HUDEP-2 (cell line): ENCODE measurements at regions not wholly inside any gene's neighbourhood (a gene's known extent, or its start where the extent isn't known, plus 50 kb on each side); places are given as distances from the start of the nearest gene placed in this dataset.

Source experiments
- DNase-seq, 76 experiments: peaks; one replicate each; lab custom pipeline; 2025; ENCODE audit not compliant: unreplicated experiment in 76 of 76; lab: John Stamatoyannopoulos, UW

GRCh38 chr20:17012546-17013226, 214.2 kb upstream of the PCSK2 start:
- no peak for DNase-seq

GRCh38 chr20:17014217-17014616, 212.6 kb upstream of the PCSK2 start:
- no peak for DNase-seq

- DNase-seq = no peak
Observed at GRCh38 chr20:17014756-17015366, 212.0 kb upstream of the PCSK2 start.

- no peak for DNase-seq
Observed at GRCh38 chr20:17017232-17017631, 209.6 kb upstream of the PCSK2 start.

GRCh38 chr20:17021481-17021880, 205.4 kb upstream of the PCSK2 start:
- no peak for DNase-seq

GRCh38 chr20:17023036-17023435, 203.8 kb upstream of the PCSK2 start:
- no peak for DNase-seq

GRCh38 chr20:17023806-17024205, 203.0 kb upstream of the PCSK2 start:
- DNase-seq = no peak

- no peak for DNase-seq
Observed at GRCh38 chr20:17024513-17025119, 202.2 kb upstream of the PCSK2 start.

- DNase-seq = no peak
Observed at GRCh38 chr20:17026346-17026745, 200.5 kb upstream of the PCSK2 start.

- DNase-seq = no peak
Observed at GRCh38 chr20:17029698-17030097, 197.1 kb upstream of the PCSK2 start.

- no peak for DNase-seq
Observed at GRCh38 chr20:17036541-17036940, 190.3 kb upstream of the PCSK2 start.

GRCh38 chr20:17042122-17042521, 184.7 kb upstream of the PCSK2 start:
- DNase-seq = no peak

GRCh38 chr20:17043323-17043722, 183.5 kb upstream of the PCSK2 start:
- DNase-seq = no peak

- no peak for DNase-seq
Observed at GRCh38 chr20:17044891-17045290, 181.9 kb upstream of the PCSK2 start.

GRCh38 chr20:17059465-17059864, 167.4 kb upstream of the PCSK2 start:
- peak in 53 of 76 experiments; percentile 1 to 85 (median 26) for DNase-seq

GRCh38 chr20:17061715-17062114, 165.1 kb upstream of the PCSK2 start:
- DNase-seq = no peak

- no peak for DNase-seq
Observed at GRCh38 chr20:17062712-17063111, 164.1 kb upstream of the PCSK2 start.

- DNase-seq = no peak
Observed at GRCh38 chr20:17066902-17067301, 159.9 kb upstream of the PCSK2 start.

- DNase-seq = no peak
Observed at GRCh38 chr20:17068084-17068711, 158.6 kb upstream of the PCSK2 start.

- no peak for DNase-seq
Observed at GRCh38 chr20:17077030-17077429, 149.8 kb upstream of the PCSK2 start.

GRCh38 chr20:17083738-17084137, 143.1 kb upstream of the PCSK2 start:
- DNase-seq = peak in 9 of 76 experiments; percentile 0 to 14 (median 2)

GRCh38 chr20:17084909-17085308, 141.9 kb upstream of the PCSK2 start:
- DNase-seq = no peak
